NCI-H510A (cell line): ENCODE measurements at regions not wholly inside any gene's neighbourhood (a gene's known extent, or its start where the extent isn't known, plus 50 kb on each side); places are given as distances from the start of the nearest gene placed in this dataset.

Experiments
- DNase-seq: peaks from one replicate; lab custom pipeline; 2025; lab: John Stamatoyannopoulos, UW

- DNase-seq, result no peak
Measured at GRCh38 chr3:177512945-177513814, 315.9 kb upstream of the TBL1XR1 start.

GRCh38 chr3:177513815-177514610 lies 316.7 kb upstream of the TBL1XR1 start:
- no peak for DNase-seq

- no peak for DNase-seq
Measured at GRCh38 chr3:177514611-177515499, 317.6 kb upstream of the TBL1XR1 start.

- no peak for DNase-seq
Measured at GRCh38 chr3:177515786-177516157, 318.5 kb upstream of the TBL1XR1 start.

- no peak for DNase-seq
Measured at GRCh38 chr3:177516158-177517011, 319.1 kb upstream of the TBL1XR1 start.

DNA sequence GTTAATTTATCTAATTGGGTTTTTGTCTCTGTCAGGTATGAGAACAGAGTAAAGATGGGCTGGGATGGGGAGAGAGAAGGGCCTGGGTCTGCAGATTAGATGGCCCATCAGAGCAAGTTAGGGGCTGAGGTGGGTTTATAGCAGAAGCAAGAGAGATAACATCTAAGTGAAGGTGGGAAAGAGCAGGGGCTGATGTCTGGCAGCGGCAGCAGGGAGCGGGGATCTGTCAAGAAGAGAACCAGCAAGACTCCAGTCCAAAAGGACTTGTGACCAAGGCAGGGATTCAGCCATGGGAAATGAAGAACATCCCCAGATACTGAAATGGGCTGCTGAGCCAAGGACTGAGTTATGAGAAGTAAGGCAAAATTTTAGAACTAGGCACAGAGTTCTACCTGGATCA lies 320.6 kb upstream of the TBL1XR1 start:
- no peak for DNase-seq

DNA sequence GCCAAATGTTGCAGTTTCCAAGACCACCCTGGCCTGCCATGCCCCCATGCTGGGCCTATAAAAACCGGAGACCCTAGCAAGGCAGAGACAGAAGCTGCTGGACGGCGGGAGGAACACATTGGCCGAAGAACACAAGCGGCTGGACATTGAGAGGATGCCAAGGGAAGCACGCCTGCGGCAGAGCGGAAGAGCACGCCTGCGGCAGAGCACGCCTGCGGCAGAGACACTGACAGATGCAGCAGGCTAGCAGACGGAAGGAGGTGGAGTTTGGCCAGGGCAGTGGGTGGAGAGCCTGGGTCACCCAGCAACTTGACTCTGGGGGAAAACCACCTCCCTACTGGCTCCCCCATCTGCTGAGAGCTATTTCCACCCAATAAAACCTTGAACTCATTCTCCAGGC lies 322.3 kb upstream of the TBL1XR1 start:
- DNase-seq, result no peak

DNA sequence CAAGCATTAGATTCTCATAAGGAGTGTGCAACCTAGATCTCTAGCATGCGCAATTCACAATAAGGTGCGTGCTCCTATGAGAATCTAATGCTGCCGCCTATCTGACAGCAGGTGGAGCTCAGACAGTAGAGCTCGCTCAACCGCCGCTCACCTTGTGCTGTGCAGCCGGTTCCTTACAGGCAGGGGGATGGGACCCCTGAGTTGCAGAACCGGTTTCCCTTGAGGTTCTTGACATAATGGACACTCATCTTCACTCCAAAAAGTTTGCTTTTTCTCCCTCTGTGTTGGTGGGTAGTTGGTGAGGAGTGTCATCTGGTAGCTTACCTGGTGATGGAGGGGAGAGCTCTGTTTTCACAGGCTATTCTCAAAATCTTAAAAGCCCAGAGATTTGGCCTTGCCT lies 324.0 kb upstream of the TBL1XR1 start:
- DNase-seq, result peak; percentile 93

GRCh38 chr3:177522051-177522450 lies 324.8 kb upstream of the TBL1XR1 start:
- DNase-seq, result no peak

DNA sequence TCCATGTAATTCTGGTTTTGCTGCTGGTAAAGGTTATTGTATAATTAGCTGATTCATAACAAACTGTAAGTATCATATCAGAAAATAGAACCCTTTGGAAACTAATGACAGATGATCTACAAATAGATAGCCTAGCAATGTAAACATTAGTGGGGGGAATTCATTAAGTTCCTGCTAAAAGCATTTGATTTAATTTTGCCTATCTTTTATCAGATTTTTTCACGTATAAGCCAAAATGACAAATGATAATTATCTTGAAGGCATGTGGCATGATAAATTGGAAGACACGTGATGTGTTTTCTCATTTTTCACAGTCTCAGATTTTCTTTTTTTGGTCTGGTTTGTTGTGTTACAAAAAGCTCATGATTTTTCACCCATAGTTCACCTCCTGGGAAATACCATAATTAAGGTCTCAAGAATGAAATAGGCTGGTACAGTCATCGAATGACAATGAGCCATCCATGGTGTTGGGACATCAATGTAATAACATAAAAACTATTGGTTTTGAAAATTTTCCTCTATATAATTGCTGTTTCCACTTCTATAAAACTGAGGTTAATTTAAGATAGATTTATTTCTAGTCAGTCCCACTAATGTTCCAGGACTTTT lies 325.9 kb upstream of the TBL1XR1 start:
- no peak for DNase-seq

- no peak for DNase-seq
Measured at GRCh38 chr3:177523872-177524438, 326.7 kb upstream of the TBL1XR1 start.

DNA sequence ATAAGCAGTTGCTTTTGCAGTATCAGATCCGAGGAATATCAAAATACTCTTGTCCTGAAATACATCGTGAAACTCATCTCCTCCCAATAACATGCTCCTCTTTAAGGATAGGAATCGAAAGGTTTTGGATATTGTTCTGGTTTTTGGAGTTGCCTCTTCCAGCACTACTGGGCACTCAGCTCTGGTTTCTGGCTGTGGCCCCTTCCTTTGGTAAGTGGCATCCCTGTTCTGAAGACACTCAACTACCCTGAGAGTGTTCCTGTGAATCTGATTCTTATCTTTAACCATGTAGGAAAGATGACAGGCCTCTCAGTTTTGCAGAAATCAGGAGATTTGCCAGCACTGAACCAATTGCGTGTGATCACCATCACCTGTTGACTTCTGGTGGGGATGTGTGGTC lies 327.5 kb upstream of the TBL1XR1 start:
- no peak for DNase-seq

DNA sequence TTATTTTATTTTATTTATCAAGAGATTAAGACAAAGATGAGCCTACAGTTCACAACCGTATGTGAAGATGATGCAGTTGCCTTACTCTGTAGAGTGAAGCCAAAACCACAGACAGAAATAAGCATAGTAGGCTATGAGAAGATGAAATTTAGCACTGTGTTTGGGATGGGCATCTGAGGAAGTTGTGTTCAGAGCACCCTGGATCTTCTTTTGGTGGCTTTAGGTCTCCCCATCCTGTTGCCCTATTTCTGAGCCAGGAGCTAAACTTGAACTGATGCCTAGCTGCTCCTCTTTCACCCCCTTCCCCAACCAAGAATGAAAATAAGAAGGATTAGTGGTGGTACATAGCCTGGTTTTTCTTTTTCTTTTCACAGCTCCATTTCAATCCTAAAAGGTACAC lies 328.1 kb upstream of the TBL1XR1 start:
- no peak for DNase-seq

GRCh38 chr3:177525987-177526712 lies 328.9 kb upstream of the TBL1XR1 start:
- DNase-seq, result no peak

GRCh38 chr3:177527182-177527581 lies 329.9 kb upstream of the TBL1XR1 start:
- DNase-seq, result no peak

DNA sequence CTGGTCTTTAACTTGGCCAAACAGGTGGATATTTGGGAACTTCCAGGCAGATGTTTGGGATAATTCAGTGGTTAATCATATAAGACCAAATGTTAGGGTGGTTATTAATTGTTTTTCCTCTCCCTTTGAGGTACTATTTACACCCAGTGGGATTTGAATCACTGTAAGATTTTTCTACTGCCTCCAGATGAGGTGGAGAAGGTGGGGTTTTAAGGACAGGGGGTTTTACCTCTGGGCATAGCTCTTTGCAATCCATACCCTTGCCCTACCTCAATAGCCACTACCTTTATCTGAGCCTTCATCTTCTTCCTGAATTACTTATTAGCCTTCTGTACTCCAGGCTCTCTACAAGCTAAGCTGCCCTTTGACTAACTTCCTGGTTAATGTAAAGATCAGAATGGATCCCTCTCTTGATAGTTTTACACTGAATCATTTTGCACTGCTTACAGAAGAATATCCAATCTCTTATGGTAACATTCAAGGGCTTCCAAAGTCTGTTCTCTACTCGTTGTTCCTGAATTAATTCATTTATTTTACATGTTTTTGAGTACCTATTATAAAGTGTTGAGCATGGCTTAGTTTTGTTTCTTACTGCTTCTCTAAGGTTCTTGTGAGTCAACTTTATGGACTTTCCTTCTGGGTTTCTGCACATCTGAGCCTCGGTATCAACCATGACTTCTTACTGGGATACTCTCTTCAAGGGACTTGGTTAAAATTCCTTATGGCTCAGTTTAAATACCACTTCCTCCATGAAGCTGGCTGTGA lies 331.2 kb upstream of the TBL1XR1 start:
- no peak for DNase-seq

GRCh38 chr3:177529071-177529550 lies 331.8 kb upstream of the TBL1XR1 start:
- no peak for DNase-seq

DNA sequence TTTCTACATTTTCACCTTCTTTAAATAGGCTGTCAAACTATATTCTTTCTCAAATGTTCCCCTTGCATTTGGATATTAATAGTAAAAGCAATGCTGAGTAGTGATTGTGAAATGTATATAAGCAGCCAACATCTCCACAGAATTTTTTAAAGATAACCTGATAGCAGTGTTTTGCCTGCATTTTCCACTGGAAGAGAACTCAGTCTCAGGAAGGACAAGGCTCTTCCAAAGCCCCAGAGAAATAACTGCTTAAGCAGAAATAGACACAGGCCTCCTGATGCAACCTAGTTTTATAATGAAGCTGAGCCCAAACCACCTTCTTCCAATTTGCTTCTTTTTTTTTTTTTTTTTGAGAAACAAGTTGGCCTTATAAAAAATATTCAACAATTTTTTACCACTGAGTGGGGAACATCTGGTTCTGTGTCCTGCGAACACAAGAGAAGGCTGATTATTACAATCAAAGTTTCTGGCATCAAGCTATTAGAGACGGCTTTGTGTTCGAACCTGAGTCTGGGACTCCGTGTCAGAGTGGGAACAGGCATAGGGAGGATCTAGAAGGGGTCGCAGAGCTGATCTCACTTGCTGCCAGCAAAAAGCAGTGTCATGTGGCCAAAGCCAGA lies 332.5 kb upstream of the TBL1XR1 start:
- no peak for DNase-seq
